Upper lobe of right lung (tissue), 1 donor: ENCODE measurements at regions not wholly inside any gene's neighbourhood (a gene's known extent, or its start where the extent isn't known, plus 50 kb on each side); places are given as distances from the start of the nearest gene placed in this dataset.

Experiments
- ATAC-seq: fragments of 200-7000 bp; cut with Tn5 transposase; one replicate; pipeline ENCODE4 v1.9.1; 2020; ENCODE audit warnings: mild to moderate bottlenecking, moderate library complexity
- DNase-seq: peaks from one replicate; pipeline ENCODE4 v3.0.0-alpha.2; 2020
- H3K27ac ChIP-seq: fragments of 200-600 bp; one replicate; pipeline ENCODE4 v1.8.0; 2022
- H3K27me3 ChIP-seq: fragments of 200-600 bp; one replicate; pipeline ENCODE4 v1.8.0; 2022; ENCODE audit warnings: mild to moderate bottlenecking
- H3K36me3 ChIP-seq: fragments of 200-600 bp; one replicate; pipeline ENCODE4 v1.8.0; 2022
- H3K4me1 ChIP-seq: fragments of 200-600 bp; one replicate; pipeline ENCODE4 v1.8.0; 2022
- H3K4me3 ChIP-seq: fragments of 200-600 bp; one replicate; pipeline ENCODE4 v1.8.0; 2022; ENCODE audit warnings: mild to moderate bottlenecking
- H3K9me3 ChIP-seq: fragments of 200-600 bp; one replicate; pipeline ENCODE4 v1.8.0; 2022
- CTCF ChIP-seq: fragments of 200-600 bp; IDR thresholded peaks from one replicate; pipeline ENCODE4 v1.8.0; 2022; ENCODE audit warnings: antibody characterized with exemption
- intact Hi-C: fragments of 100-400 bp; cut with DNase I; formaldehyde crosslinking; loops from one replicate; pipeline ENCODE4 v1.11.0; 2022
- donor health status: DM: no; HTN: yes; CAD: no; lungs with severe emphysema.

- DNase-seq (no peak), ATAC-seq (no peak)
- Histone ChIP-seq H3K4me1 (no peaks in the 10 kb centered on the region), H3K27me3 (peaks cover 14% of the 10 kb centered on the region), H3K36me3 (no peaks in the 10 kb centered on the region), H3K27ac (no peak overlapping the region), H3K4me3 (no peak overlapping the region), H3K9me3 (no peaks in the 10 kb centered on the region)
- TF ChIP-seq CTCF: peak; percentile 65
- intact Hi-C loops: no loop called here
Measured at GRCh38 chr20:22312744-22313346, 271.5 kb downstream of the FOXA2 start.

- H3K4me3 ChIP-seq: no peak overlapping the region
- no peaks in the 10 kb centered on the region for H3K9me3 ChIP-seq
- H3K36me3 ChIP-seq: no peaks in the 10 kb centered on the region
- DNase-seq (no peak), ATAC-seq (no peak)
- intact Hi-C loops: no loop called here
- H3K27ac ChIP-seq: no peak overlapping the region
- no peaks in the 10 kb centered on the region for H3K4me1 ChIP-seq
- peaks cover 13% of the 10 kb centered on the region for H3K27me3 ChIP-seq
- TF ChIP-seq CTCF: no peak
Measured at GRCh38 chr20:22308934-22309333, 275.4 kb downstream of the FOXA2 start.

- no peak for TF ChIP-seq CTCF
- H3K4me1 ChIP-seq: no peaks in the 10 kb centered on the region
- peaks cover 13% of the 10 kb centered on the region for H3K27me3 ChIP-seq
Measured at GRCh38 chr20:22307409-22307808, 277.0 kb downstream of the FOXA2 start.

GRCh38 chr20:22305381-22305780 lies 279.0 kb downstream of the FOXA2 start:
- peaks cover 7% of the 10 kb centered on the region for H3K27me3 ChIP-seq
- no peak overlapping the region for H3K27ac ChIP-seq
- intact Hi-C loops: no loop called here
- no peaks in the 10 kb centered on the region for H3K4me1 ChIP-seq
- H3K4me3 ChIP-seq: no peak overlapping the region
- no peaks in the 10 kb centered on the region for H3K36me3 ChIP-seq
- ATAC-seq: no peak
- TF ChIP-seq CTCF: no peak
- no peak for DNase-seq
- no peaks in the 10 kb centered on the region for H3K9me3 ChIP-seq

More at GRCh38 chr20:22307409-22307808, 277.0 kb downstream of the FOXA2 start:
- ATAC-seq (no peak), DNase-seq (no peak)
- no peaks in the 10 kb centered on the region for H3K9me3 ChIP-seq
- no peak overlapping the region for H3K27ac ChIP-seq
- intact Hi-C loops: no loop called here
- no peak overlapping the region for H3K4me3 ChIP-seq
- H3K36me3 ChIP-seq: no peaks in the 10 kb centered on the region

- no peaks in the 10 kb centered on the region for H3K27me3 ChIP-seq
- ATAC-seq (no peak), DNase-seq (no peak)
- H3K27ac ChIP-seq: no peak overlapping the region
- H3K9me3 ChIP-seq: no peaks in the 10 kb centered on the region
- H3K36me3 ChIP-seq: no peaks in the 10 kb centered on the region
- H3K4me1 ChIP-seq: no peaks in the 10 kb centered on the region
- intact Hi-C loops: no loop called here
- TF ChIP-seq CTCF: no peak
- no peak overlapping the region for H3K4me3 ChIP-seq
Measured at GRCh38 chr20:22303523-22303922, 280.8 kb downstream of the FOXA2 start.

- no peaks in the 10 kb centered on the region for H3K9me3 ChIP-seq
- no peak for DNase-seq
- H3K36me3 ChIP-seq: no peaks in the 10 kb centered on the region
- ATAC-seq: no peak
- H3K4me1 ChIP-seq: no peaks in the 10 kb centered on the region
- intact Hi-C loops: no loop called here
- no peak for TF ChIP-seq CTCF
- H3K27ac ChIP-seq: no peak overlapping the region
- no peaks in the 10 kb centered on the region for H3K27me3 ChIP-seq
- no peak overlapping the region for H3K4me3 ChIP-seq
Measured at GRCh38 chr20:22302039-22302438, 282.3 kb downstream of the FOXA2 start.
